ENCODE measurements at regions not wholly inside any gene's neighbourhood (a gene's known extent, or its start where the extent isn't known, plus 50 kb on each side); places are given as distances from the start of the nearest gene placed in this dataset.

- Histone ChIP-seq H3K4me3 (no peak overlapping the region), H3K4me1 (replicated peaks in 1 of 2) (no peaks in the 10 kb centered on the region), H3K27me3 (no peaks in the 10 kb centered on the region), H3K9me3 (replicated peaks in 1 of 3) (no peaks in the 10 kb centered on the region), H3K27ac (no peak overlapping the region), H3K36me3 (replicated peaks in 1 of 2) (no peaks in the 10 kb centered on the region)
- intact Hi-C loops (cut with DNase I), result no loop called here
- WGBS, 4 donors, result 74 to 82% (median 80%) methylated on average over 5 of the region's 5 CpGs
- TF ChIP-seq CTCF (IDR thresholded peaks at IDR 0.05), result no peak
- TF ChIP-seq POLR2A (IDR thresholded peaks at IDR 0.05), result no peak
- no peak for DNase-seq
Observed at GRCh38 chr6:156420172-156420993, 356.8 kb upstream of the ARID1B start.

DNA sequence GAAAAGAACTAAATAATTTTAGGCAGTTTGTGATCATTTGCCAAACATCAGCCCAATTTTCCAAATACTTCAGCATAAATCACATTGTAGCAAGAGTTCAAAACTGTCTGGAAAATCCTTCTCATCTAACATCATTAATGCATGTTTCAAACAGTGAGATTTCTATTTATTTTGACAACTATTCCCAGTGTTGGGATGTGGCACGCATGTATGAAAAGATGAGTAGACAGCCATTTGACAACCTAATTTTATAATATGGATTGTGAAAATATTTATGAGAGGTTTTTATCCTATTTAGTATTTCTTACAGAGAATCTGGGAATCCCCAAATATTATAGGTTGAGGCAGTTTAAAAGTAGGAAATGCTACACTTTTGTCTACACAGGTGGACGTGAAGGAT lies 357.6 kb upstream of the ARID1B start:
- no peak overlapping the region for H3K27ac ChIP-seq
- no peak for DNase-seq
- H3K36me3 ChIP-seq (replicated peaks in 1 of 2), result no peaks in the 10 kb centered on the region
- no peaks in the 10 kb centered on the region for H3K4me1 ChIP-seq (replicated peaks in 1 of 2)
- no peaks in the 10 kb centered on the region for H3K27me3 ChIP-seq
- H3K9me3 ChIP-seq (replicated peaks in 1 of 3), result no peaks in the 10 kb centered on the region
- intact Hi-C loops (cut with DNase I), result no loop called here
- no peak overlapping the region for H3K4me3 ChIP-seq
- TF ChIP-seq POLR2A (IDR thresholded peaks at IDR 0.05) (no peak), CTCF (IDR thresholded peaks at IDR 0.05) (no peak)
- 67 to 74% (median 71%) methylated on average over 2 of the region's 2 CpGs for WGBS, 4 donors

DNA sequence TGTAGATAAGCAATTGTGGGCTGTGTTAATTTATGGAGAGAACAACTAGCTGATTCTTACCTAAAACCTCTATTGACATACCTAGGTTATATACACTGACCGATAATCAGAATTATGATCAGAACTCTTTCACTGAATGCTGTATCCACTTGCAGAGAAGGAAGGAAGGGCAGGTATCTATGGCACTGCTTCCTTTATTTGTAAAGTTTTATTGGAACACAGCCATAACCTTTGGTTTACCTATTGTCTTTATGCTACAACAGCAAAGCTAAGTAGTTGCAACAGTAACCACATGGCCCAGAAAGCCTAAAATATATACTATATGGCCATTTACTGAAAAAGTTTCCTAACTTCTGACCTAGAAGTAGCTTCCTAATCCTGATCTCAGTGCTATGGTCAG lies 358.9 kb upstream of the ARID1B start:
- Histone ChIP-seq H3K4me1 (replicated peaks in 1 of 2) (no peaks in the 10 kb centered on the region), H3K27me3 (no peaks in the 10 kb centered on the region), H3K4me3 (no peak overlapping the region), H3K27ac (no peak overlapping the region), H3K9me3 (replicated peaks in 1 of 3) (peaks cover 0 to 5% (median 0%) of the 10 kb centered on the region in 3 donors), H3K36me3 (replicated peaks in 1 of 2) (no peaks in the 10 kb centered on the region)
- intact Hi-C loops (cut with DNase I), result no loop called here
- TF ChIP-seq POLR2A (IDR thresholded peaks at IDR 0.05), result no peak
- no peak for TF ChIP-seq CTCF (IDR thresholded peaks at IDR 0.05)
- WGBS, 4 donors, result 82 to 94% (median 85%) methylated on average over 1 of the region's 1 CpG
- no peak for DNase-seq

GRCh38 chr6:156416391-156416790 lies 360.8 kb upstream of the ARID1B start:
- no peak for DNase-seq

More at GRCh38 chr6:156416391-156416790, 360.8 kb upstream of the ARID1B start:
- no peaks in the 10 kb centered on the region for H3K4me1 ChIP-seq (replicated peaks in 1 of 2)
- 88 to 93% (median 89%) methylated on average over 1 of the region's 1 CpG for WGBS, 4 donors
- TF ChIP-seq POLR2A (IDR thresholded peaks at IDR 0.05) (no peak), CTCF (IDR thresholded peaks at IDR 0.05) (no peak)
- H3K9me3 ChIP-seq (replicated peaks in 1 of 3), result peaks cover 0 to 5% (median 0%) of the 10 kb centered on the region in 3 donors
- no peak overlapping the region for H3K27ac ChIP-seq
- intact Hi-C loops (cut with DNase I), result no loop called here
- no peaks in the 10 kb centered on the region for H3K27me3 ChIP-seq
- no peak overlapping the region for H3K4me3 ChIP-seq
- no peaks in the 10 kb centered on the region for H3K36me3 ChIP-seq (replicated peaks in 1 of 2)
